ENCODE measurements at regions not wholly inside any gene's neighbourhood (a gene's known extent, or its start where the extent isn't known, plus 50 kb on each side); places are given as distances from the start of the nearest gene placed in this dataset.

GRCh38 chr1:221794935-221795334 lies 53.0 kb upstream of the DUSP10 start:
- ATAC-seq = no peak
- no peak overlapping the region for H3K4me3 ChIP-seq
- H3K9me3 ChIP-seq = no peaks in the 10 kb centered on the region
- DNase-seq = no peak
- in situ Hi-C loops (cut with MboI; ENCODE audit: low sequenced_read_pairs in 4 of 4) (no loop called here), intact Hi-C loops (cut with DNase I; ENCODE audit: low total_unique reads) (no loop called here)
- TF ChIP-seq POLR2A (IDR thresholded peaks at IDR 0.05) (no peak), CTCF (IDR thresholded peaks at IDR 0.05 in 4 of 5, conservative IDR thresholded peaks at IDR 0.05 in 1 of 5) (no peak)
- H3K4me1 ChIP-seq = no peaks in the 10 kb centered on the region
- H3K27me3 ChIP-seq = no peaks in the 10 kb centered on the region
- H3K27ac ChIP-seq = no peak overlapping the region
- H3K36me3 ChIP-seq = no peaks in the 10 kb centered on the region

- ATAC-seq (no peak), DNase-seq (no peak)
- Histone ChIP-seq H3K36me3 (no peaks in the 10 kb centered on the region), H3K27me3 (no peaks in the 10 kb centered on the region), H3K9me3 (no peaks in the 10 kb centered on the region), H3K4me1 (no peaks in the 10 kb centered on the region), H3K27ac (no peak overlapping the region), H3K4me3 (no peak overlapping the region)
- in situ Hi-C loops (cut with MboI; ENCODE audit: low sequenced_read_pairs in 4 of 4) (no loop called here), intact Hi-C loops (cut with DNase I; ENCODE audit: low total_unique reads) (no loop called here)
- TF ChIP-seq POLR2A (IDR thresholded peaks at IDR 0.05) (no peak), CTCF (IDR thresholded peaks at IDR 0.05 in 4 of 5, conservative IDR thresholded peaks at IDR 0.05 in 1 of 5) (no peak)
Observed at GRCh38 chr1:221794079-221794670, 52.3 kb upstream of the DUSP10 start.

GRCh38 chr1:221793439-221794078 lies 51.7 kb upstream of the DUSP10 start:
- H3K27me3 ChIP-seq = no peaks in the 10 kb centered on the region
- H3K4me3 ChIP-seq = no peak overlapping the region
- ATAC-seq (no peak), DNase-seq (no peak)
- in situ Hi-C loops (cut with MboI; ENCODE audit: low sequenced_read_pairs in 4 of 4) (no loop called here), intact Hi-C loops (cut with DNase I; ENCODE audit: low total_unique reads) (no loop called here)
- H3K36me3 ChIP-seq = no peaks in the 10 kb centered on the region
- no peaks in the 10 kb centered on the region for H3K9me3 ChIP-seq
- TF ChIP-seq CTCF (IDR thresholded peaks at IDR 0.05 in 4 of 5, conservative IDR thresholded peaks at IDR 0.05 in 1 of 5) = no peak
- no peak for TF ChIP-seq POLR2A (IDR thresholded peaks at IDR 0.05)
- H3K4me1 ChIP-seq = no peaks in the 10 kb centered on the region
- no peak overlapping the region for H3K27ac ChIP-seq

GRCh38 chr1:221791846-221792245 lies 50.0 kb upstream of the DUSP10 start:
- no peak overlapping the region for H3K4me3 ChIP-seq
- intact Hi-C loops (cut with DNase I; ENCODE audit: low total_unique reads) (no loop called here), in situ Hi-C loops (cut with MboI; ENCODE audit: low sequenced_read_pairs in 4 of 4) (no loop called here)
- H3K9me3 ChIP-seq = no peaks in the 10 kb centered on the region
- TF ChIP-seq CTCF (IDR thresholded peaks at IDR 0.05 in 4 of 5, conservative IDR thresholded peaks at IDR 0.05 in 1 of 5) (no peak), POLR2A (IDR thresholded peaks at IDR 0.05) (no peak)
- ATAC-seq (no peak), DNase-seq (no peak)
- no peaks in the 10 kb centered on the region for H3K36me3 ChIP-seq
- no peak overlapping the region for H3K27ac ChIP-seq
- H3K4me1 ChIP-seq = no peaks in the 10 kb centered on the region
- H3K27me3 ChIP-seq = no peaks in the 10 kb centered on the region
